Left colon (tissue), 2 donors: ENCODE measurements at regions not wholly inside any gene's neighbourhood (a gene's known extent, or its start where the extent isn't known, plus 50 kb on each side); places are given as distances from the start of the nearest gene placed in this dataset.
"Not testable (repeated sequence)": the region's sequence is repeated elsewhere in the genome, so short reads cannot be mapped to it uniquely, and the experiment has no call there.

Source experiments
- ATAC-seq: fragments of 200-7000 bp; cut with Tn5 transposase; one replicate; pipeline ENCODE4 v1.9.1; 2020; ENCODE audit warnings: mild to moderate bottlenecking, moderate library complexity
- DNase-seq, 2 donors: peaks; one replicate each; pipeline ENCODE4 v3.0.0-alpha.2; 2020
- intact Hi-C, 2 donors: fragments of 100-400 bp; cut with DNase I in 1 of 2; cut with micrococcal nuclease in 1 of 2; formaldehyde crosslinking; loops; one replicate each; pipeline versions ENCODE4 v1.11.2 to v1.14.0; 2022; cut with DNase I, micrococcal nuclease
- donor health status: DM: no; HTN: no; CAD: no.
- donor health status: DM: yes; HTN: yes; CAD: no.

GRCh38 chr1:119249283-119249682 lies 108.8 kb upstream of the WARS2 start:
- no peak for ATAC-seq
- DNase-seq: peak in 1 of 2 donors; percentile 9
- intact Hi-C loops: no loop called here

DNA sequence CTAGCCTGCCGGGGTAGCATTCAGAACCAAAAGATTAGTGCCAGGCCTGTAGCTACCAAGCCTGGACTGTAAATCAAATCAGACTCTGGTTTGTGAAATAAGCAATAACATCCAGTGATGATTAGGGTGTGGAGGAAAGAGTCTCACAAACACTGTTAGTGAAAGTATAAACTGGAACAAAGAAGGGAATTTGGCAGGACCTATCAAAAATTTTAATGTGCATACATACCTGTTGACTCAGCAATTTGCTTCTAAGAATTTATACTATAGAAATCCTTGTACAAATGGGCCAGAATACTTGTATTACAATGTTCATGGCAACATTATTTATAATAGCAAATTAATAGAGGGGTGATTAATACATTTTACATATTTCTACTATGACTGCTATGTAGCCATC lies 109.8 kb upstream of the WARS2 start:
- ATAC-seq: no peak
- no peak for DNase-seq
- intact Hi-C loops: no loop called here

GRCh38 chr1:119251751-119252150 lies 111.3 kb upstream of the WARS2 start:
- intact Hi-C loops: no loop called here
- no peak for DNase-seq
- no peak for ATAC-seq

DNA sequence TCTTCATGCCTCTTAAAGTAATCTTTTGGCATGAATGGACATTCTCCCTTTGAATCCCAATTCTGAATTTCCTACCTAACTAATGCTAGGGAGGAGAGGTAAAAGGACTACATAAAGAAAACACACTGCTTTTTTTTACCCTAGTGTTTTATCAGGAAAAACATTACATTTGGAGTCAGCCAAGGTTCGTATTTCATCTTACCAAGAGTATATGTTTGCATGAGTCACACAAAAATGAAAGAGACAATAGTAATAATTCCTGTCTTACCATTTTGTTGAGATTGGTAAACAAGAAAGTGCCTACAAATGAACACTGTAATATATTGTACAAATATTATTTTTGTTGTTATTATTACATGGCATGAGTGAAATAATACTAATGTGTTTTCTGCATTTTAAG lies 112.9 kb upstream of the WARS2 start:
- DNase-seq (no peak), ATAC-seq (no peak)
- intact Hi-C loops: no loop called here

- DNase-seq (no peak), ATAC-seq (no peak)
- intact Hi-C loops: no loop called here
Measured at GRCh38 chr1:119254067-119254720, 113.7 kb upstream of the WARS2 start.

GRCh38 chr1:119256089-119256488 lies 112.5 kb upstream of the HAO2 start:
- ATAC-seq, DNase-seq, intact Hi-C loops: not testable (repeated sequence)

- intact Hi-C loops: no loop called here
Measured at GRCh38 chr1:119260506-119260905, 108.1 kb upstream of the HAO2 start.

DNA sequence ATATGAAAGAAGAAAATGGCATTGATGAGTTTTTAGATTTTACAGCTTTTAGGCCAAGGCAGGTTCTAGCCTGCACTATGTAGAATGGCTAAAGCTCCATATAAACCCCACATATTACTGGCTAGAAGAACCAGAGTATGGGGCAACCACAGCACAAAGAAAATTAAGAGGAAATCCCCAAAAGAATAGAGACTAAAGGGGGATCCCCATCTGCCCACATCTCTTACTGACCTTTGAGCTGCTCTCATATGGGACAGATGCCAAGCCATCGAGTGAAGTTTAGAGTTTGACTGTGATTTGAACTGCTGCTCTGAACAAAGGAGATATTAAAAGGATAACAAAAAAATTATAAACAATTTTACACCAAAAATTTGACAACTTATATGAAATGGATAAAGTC lies 102.2 kb upstream of the HAO2 start:
- no peak for DNase-seq
- intact Hi-C loops: no loop called here
- ATAC-seq: no peak

More at GRCh38 chr1:119260506-119260905, 108.1 kb upstream of the HAO2 start:
- DNase-seq (no peak), ATAC-seq (no peak)

GRCh38 chr1:119266858-119267257 lies 101.7 kb upstream of the HAO2 start:
- ATAC-seq: no peak
- intact Hi-C loops: no loop called here
- DNase-seq: no peak

- DNase-seq, ATAC-seq, intact Hi-C loops: not testable (repeated sequence)
Measured at GRCh38 chr1:119267288-119267687, 101.3 kb upstream of the HAO2 start.

GRCh38 chr1:119268879-119269278 lies 99.7 kb upstream of the HAO2 start:
- DNase-seq: no peak
- intact Hi-C loops: no loop called here
- no peak for ATAC-seq

DNA sequence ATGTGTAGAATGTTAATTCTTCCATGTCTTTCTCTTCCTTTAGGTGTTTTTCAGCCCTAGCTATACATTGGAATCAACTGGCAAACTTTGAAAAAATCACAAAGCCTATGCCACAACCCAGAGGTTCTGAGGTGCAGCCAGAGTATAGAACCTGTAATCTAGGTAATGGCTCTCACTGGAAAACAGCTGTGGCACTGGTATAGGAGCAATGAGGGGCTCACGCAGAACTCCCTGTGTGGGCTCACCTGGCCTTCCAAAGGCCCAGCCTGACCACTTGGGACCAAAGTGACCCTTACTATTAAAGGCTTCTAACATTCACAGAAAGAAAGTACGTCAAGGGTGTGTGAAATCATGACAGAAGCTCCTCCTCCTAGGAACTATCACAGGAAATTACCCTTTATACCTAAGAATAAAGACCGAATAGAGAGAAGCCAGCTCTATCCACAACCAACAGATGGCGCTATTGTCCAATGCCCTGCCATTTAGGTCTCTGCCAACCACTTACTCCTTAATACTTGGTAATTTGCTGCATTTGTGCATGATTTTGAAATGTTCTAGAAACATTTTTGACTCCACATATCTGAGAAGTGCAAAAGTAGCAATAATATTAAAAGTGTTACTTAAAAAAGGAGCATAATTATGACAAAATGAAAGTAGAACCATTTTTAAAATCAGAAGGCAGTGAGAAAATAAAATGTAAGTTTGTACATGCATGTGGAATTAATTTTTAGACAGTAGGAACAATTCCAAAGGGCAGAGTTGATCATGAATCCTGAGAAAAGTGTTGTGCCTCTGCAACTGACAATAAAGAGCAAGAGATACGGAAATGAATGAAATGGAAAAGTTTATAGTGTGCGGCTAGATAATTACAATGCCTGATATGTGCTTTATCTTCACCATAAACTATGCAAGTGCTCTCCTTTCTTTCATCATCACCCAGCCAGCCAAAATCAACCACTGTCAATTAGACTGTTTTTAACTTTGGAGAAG lies 93.1 kb upstream of the HAO2 start:
- peak; percentile 77 for ATAC-seq
- intact Hi-C loops: no loop called here
- peak in 1 of 2 donors; percentile 42 for DNase-seq

GRCh38 chr1:119276558-119276957 lies 92.0 kb upstream of the HAO2 start:
- ATAC-seq (peak; percentile 61), DNase-seq (no peak)
- intact Hi-C loops: no loop called here

DNA sequence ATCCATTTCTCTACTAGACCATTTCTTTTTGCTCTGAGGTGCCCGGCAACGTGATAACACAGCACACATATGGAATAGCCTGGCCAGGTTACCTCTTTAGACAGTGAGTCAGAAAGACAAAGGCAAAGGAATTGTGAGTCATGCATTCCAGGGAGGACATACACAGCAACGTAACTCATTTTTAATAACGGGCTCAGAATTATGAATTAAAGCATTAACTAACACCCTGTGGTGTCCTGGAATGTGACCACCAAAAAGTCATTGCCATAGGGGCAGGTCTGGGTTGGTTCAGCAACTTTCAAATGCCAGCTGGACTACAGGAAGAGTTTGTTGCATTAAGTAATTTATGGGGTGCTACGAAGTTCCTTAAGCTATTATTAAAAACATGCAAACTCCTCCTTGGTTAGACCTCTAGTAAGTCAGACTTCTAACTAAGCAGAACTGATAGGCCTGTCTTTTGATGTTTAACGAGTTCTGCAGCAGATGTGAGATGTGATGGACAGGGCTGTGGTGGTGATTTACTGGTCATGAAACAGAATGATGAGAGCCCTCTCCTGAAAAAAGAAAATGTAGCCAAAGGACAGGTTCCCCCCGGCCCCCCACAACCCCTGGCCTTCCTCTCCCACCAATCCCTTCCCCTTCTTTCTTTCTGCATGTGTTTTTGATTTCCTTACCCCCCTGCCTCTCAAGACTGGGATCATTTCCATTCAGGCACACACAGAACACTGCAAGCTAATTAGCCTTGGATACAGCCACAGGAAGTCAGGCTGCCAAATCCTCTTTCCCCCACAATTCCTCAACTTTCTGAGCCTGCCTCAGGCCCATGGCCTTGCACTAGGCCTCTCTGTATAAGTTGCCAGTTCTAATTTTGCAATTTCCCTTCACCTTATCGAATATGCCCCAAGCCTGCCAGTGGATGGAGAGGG lies 88.9 kb upstream of the HAO2 start:
- DNase-seq (no peak), ATAC-seq (no peak)
- intact Hi-C loops: loop anchor here (10.0 kb wide), 1 partner anchor 85 kb away; the partner anchor contains the start of gene HAO2 (in 2 of the 2)

GRCh38 chr1:119285482-119285881 lies 83.1 kb upstream of the HAO2 start:
- no peak for ATAC-seq
- DNase-seq: no peak
- intact Hi-C loops: loop anchor here (10.0 kb wide), 1 partner anchor 79 kb away; the partner anchor contains the start of gene HAO2 (in 2 of the 2)

DNA sequence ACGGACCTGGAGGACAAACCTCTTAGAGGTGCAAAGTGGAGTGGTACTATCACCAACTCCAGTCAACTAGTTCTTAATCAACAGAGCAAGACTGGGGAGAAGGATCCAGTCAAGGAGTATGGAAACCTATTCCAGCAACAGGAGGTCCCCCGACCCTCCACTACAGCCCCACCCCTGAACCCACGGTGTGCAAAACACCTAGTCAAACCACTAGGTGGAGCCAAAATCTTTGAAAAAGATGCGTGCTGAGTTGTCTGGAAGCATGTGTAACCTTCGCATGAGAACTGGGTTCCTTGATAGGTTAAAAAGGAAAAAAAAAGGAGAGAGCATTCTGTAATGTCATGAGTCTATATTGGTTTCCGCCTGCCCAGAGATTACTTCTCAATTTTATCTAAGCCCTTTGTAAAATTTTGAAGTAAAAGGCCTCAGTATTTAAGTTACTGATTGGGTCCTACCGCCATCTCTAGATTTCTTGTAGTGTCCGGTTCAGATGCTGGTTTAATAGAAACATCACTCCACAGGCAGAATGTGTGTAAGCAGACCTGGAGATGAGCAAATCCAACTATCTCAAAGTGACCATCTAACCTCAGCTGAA lies 81.9 kb upstream of the HAO2 start:
- DNase-seq: peak in 1 of 2 donors; percentile 6
- intact Hi-C loops: loop anchor here (10.0 kb wide), 1 partner anchor 78 kb away; the partner anchor contains the start of gene HAO2 (in 2 of the 2)
- ATAC-seq: peak; percentile 73

- DNase-seq (no peak), ATAC-seq (no peak)
- intact Hi-C loops: loop anchor here (10.0 kb wide), 1 partner anchor 76 kb away; the partner anchor contains the start of gene HAO2 (in 2 of the 2)
Measured at GRCh38 chr1:119288751-119289150, 79.8 kb upstream of the HAO2 start.

- intact Hi-C loops: no loop called here
- no peak for ATAC-seq
- DNase-seq: no peak
Measured at GRCh38 chr1:119290297-119290696, 78.3 kb upstream of the HAO2 start.
